Spleen (tissue), 7 donors: ENCODE measurements at regions not wholly inside any gene's neighbourhood (a gene's known extent, or its start where the extent isn't known, plus 50 kb on each side); places are given as distances from the start of the nearest gene placed in this dataset.

Source experiments
- CTCF ChIP-seq, 11 experiments: fragments of 200-600 bp in 7 of 11; fragments of 450-650 bp in 4 of 11; sonication (generic) in 4 of 11; IDR thresholded peaks in 8 of 11; conservative IDR thresholded peaks in 3 of 11; 1 replicate in 7 of 11; 2 replicates in 4 of 11; pipeline versions ENCODE4 v1.4.0 to v1.8.0; 2016 to 2021; ENCODE audit warnings: antibody characterized with exemption in 11 of 11, inconsistent platforms in 4 of 11, mild to moderate bottlenecking in 1 of 11
- POLR2A ChIP-seq, 3 donors: fragments of 450-650 bp; IDR thresholded peaks; one replicate each; pipeline ENCODE4 v1.5.1; 2017; ENCODE audit warnings: antibody characterized with exemption in 3 of 3, mild to moderate bottlenecking in 1 of 3
- donor health status: DM: no; HTN: no; CAD: no; lungs with moderate emphysema.
- donor health status: DM: no; HTN: no; CAD: no.
- donor health status: DM: no; HTN: no; CAD: no.

GRCh38 chr2:209046163-209046562 lies 377.7 kb upstream of the MAP2 start:
- TF ChIP-seq CTCF (IDR thresholded peaks at IDR 0.05 in 8 of 11, conservative IDR thresholded peaks at IDR 0.05 in 3 of 11): no peak
- TF ChIP-seq POLR2A (IDR thresholded peaks at IDR 0.05): no peak
